ENCODE measurements at regions not wholly inside any gene's neighbourhood (a gene's known extent, or its start where the extent isn't known, plus 50 kb on each side); places are given as distances from the start of the nearest gene placed in this dataset.

GRCh38 chr3:22431334-22431733 is 680.3 kb upstream of the ZNF385D start (continued):
- TF ChIP-seq ZNF281 (CRISPR knock-in tag; IDR thresholded peaks at IDR 0.05), result no peak

GRCh38 chr3:22439626-22440025 is 688.6 kb upstream of the ZNF385D start:
- ATAC-seq (no peak), DNase-seq (ENCODE audit: low spot score) (no peak)
- POLR2A ChIA-PET, result no interaction called here
- Mint-ChIP-seq H3K9me3 (no peaks in the 10 kb centered on the region), H3K4me3 (no peak overlapping the region), H3K27me3 (ENCODE audit: low read depth) (no peaks in the 10 kb centered on the region), H3K36me3 (no peaks in the 10 kb centered on the region), H3K4me1 (no peaks in the 10 kb centered on the region), H3K27ac (no peak overlapping the region)
- no peak for TF ChIP-seq PRDM15 (CRISPR knock-in tag; IDR thresholded peaks at IDR 0.05)
- TF ChIP-seq USF1 (CRISPR knock-in tag; IDR thresholded peaks at IDR 0.05), result no peak
- no peak for TF ChIP-seq IRF2 (CRISPR knock-in tag; IDR thresholded peaks at IDR 0.05; ENCODE audit: borderline replicate concordance, low read depth)
- no peak for TF ChIP-seq JAZF1 (CRISPR knock-in tag; IDR thresholded peaks at IDR 0.05)
- TF ChIP-seq PREB (CRISPR knock-in tag; IDR thresholded peaks at IDR 0.05; ENCODE audit: borderline replicate concordance), result no peak
- TF ChIP-seq ZNF281 (CRISPR knock-in tag; IDR thresholded peaks at IDR 0.05), result no peak
- TF ChIP-seq MXD4 (CRISPR knock-in tag; IDR thresholded peaks at IDR 0.05; ENCODE audit: borderline replicate concordance), result no peak
- no peak for TF ChIP-seq NFE2L1 (CRISPR knock-in tag; IDR thresholded peaks at IDR 0.05)
- no peak for TF ChIP-seq NFATC4 (CRISPR knock-in tag; IDR thresholded peaks at IDR 0.05)
- no peak for TF ChIP-seq ATF3 (CRISPR knock-in tag; conservative IDR thresholded peaks at IDR 0.05)
- no peak for TF ChIP-seq ZNF317 (CRISPR knock-in tag; IDR thresholded peaks at IDR 0.05; ENCODE audit: borderline replicate concordance, low read depth)
- TF ChIP-seq HMGXB4 (CRISPR knock-in tag; IDR thresholded peaks at IDR 0.05), result no peak
- no peak for TF ChIP-seq SMAD4 (CRISPR knock-in tag; IDR thresholded peaks at IDR 0.05)
- TF ChIP-seq CREB1 (CRISPR knock-in tag; IDR thresholded peaks at IDR 0.05), result no peak
- TF ChIP-seq E2F4 (CRISPR knock-in tag; IDR thresholded peaks at IDR 0.05; ENCODE audit: borderline replicate concordance, low read depth), result no peak
- TF ChIP-seq NR3C1 (CRISPR knock-in tag; conservative IDR thresholded peaks at IDR 0.05; ENCODE audit: low read depth), result no peak
- CTCF ChIA-PET, result no interaction called here

All from WTC11 (cell line).